CD4-positive, alpha-beta T cell treated with Interleukin-4 for 4 hours (primary cell): ENCODE measurements at regions not wholly inside any gene's neighbourhood (a gene's known extent, or its start where the extent isn't known, plus 50 kb on each side); places are given as distances from the start of the nearest gene placed in this dataset.
A peak's percentile ranks its signal among the peaks of the same experiment; 100 is the strongest.
"Not testable (repeated sequence)": the region's sequence is repeated elsewhere in the genome, so short reads cannot be mapped to it uniquely, and the experiment has no call there.

Experiments
- DNase-seq: peaks from one replicate; pipeline ENCODE4 v3.0.0-alpha.2; 2020

DNA sequence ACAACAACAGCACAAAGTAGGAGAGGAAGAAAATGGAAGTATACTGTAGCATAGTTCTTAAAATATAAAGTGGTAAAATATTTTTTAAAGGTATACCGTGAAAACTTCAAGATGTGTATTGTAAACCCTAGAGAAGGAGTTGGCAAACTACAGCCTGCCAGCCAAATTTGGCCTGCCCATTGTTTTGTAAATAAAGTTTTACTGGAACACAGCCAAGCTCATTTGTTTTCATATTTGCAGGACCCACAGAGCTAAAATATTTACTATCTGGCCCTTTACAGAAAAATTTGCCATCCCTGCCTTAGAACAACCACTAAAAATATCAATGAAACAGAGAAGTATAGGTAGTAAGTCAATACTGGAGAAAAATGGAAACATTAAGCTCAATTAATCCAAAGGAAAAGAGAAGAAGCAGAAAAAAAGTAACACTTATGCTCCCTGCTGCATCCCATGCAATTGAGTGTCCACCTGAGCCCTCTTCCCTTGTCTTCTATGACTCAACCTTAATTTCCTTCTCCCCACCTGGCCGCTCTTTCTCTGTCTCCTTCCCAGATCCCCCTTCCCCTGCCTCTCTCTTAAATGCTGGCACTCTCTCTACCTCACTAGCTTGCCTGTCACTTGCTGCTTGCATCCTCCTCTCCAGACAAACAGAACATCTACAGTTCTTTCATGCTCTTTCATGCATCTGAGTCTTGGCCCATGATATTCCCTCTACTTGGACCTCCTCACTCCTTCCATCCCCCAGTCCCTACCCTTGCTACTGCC is 50.6 kb upstream of the FER start:
- no peak for DNase-seq

DNA sequence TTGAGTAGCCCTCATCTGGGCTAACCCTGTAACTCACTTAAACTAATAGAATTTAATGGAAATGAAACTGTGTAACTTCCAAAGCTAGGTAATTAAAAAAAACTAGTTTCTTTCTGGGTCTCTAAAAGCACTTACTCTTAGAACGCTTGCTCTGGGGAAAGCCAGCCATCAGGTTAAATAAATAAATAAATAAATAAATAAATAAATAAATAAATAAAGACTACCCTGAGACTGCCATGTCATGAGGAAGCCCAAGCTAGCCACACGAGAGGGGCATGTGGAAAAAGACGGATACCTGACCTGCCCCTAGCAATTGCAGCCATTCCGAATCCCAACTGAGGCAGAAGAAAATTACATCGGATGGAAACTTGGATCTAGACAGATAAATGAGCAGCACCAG is 51.3 kb upstream of the FER start:
- no peak for DNase-seq

DNA sequence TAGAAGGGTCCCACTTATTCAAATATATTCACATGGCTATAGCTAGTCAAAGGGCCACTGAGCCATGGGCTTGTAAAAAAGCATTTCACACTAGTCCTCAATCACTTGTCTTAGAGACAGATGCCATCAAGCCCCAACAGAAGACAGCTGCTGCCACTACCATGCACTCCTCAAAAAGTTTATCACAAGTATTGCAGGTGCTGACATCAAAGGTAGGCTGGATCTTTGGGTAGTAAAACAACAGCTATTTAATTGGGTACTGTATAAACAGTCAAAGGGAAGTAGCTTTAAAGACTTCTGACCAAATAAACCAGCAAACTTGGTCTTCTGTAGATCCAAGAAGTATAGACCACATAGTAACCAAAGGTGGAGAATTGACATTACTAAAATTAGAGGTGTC is 59.2 kb upstream of the FER start:
- DNase-seq = no peak

DNA sequence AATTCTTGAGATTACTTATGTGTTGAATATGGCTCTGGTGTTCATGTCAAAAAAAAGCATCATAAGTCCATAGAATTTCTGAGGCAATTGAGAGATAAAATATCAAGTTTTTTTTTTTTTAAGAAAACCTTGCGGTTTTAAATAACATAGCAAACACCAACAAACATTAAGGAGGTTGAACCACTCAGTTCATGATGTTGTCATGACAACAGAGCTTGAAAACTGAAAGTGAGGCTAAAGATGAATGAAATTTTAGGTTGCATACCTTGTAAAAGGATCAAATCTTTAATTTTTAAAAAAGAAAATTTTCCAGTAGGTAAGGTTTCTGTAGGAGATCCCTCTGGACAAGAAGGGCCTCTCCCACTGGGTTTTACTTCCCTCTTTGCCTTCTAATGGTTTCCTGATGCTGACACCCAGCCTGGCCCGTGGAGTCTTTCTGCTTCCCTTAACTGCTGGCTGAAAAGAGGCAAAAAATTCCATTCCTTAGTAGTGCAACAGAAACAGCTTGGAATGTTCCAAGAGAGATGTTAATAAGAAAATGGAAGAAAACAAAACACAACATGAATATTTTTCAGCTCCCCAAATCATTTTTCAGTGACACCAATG is 60.0 kb upstream of the FER start:
- no peak for DNase-seq

DNA sequence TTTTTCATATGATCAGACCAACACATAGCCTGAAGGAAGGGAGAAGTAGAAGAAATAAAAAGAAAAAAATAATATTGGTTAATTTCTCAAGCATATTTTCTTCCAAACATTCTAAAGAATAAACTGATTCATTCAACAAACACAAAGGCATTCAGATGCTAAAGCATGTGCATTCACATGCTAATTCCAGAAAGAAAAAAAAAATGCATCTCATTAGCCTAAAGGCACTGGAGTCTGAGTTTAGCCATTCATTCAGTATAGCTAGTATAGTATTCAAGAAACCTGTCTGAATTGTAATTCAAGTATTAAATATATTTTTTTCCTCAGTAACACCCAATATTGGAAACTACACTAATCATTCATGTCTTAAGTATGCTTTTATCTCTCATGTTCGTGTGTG is 61.0 kb upstream of the FER start:
- DNase-seq = no peak

DNA sequence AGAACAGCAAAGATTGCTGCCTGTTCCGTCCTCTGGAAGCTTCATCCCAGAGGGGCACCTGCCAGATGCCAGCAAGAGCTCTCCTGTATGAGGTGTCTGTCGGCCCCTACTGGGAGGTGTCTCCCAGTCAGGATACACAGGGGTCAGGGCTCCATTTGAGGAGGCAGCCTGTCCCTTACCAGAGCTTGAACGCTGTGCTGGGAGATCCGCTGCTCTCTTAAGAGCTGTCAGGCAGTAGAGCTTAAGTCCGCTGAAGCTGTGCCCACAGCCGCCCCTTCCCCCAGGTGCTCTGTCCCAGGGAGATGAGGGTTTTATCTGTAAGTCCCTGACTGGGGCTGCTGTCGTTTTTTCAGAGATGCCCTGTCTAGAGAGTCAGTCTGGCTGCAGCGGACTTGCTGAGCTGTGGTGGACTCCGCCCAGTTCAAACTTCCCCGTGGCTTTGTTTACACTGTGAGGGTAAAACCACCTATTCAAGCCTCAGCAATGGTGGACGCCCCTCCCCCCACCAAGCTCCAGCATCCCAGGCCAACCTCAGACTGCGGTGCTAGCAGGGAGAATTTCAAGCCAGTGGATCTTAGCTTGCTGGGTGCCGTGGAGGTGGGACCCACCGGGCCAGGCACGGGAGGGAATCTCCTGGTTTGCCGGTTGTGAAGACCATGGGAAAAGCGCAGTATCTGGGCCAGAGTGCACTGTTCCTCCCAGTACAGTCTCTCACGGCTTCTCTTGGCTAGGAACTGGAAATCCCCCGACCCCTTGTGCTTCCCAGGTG is 62.1 kb upstream of the FER start:
- not testable (repeated sequence) for DNase-seq

GRCh38 chr5:108681079-108681921 is 66.4 kb upstream of the FER start:
- DNase-seq = peak; percentile 37

DNA sequence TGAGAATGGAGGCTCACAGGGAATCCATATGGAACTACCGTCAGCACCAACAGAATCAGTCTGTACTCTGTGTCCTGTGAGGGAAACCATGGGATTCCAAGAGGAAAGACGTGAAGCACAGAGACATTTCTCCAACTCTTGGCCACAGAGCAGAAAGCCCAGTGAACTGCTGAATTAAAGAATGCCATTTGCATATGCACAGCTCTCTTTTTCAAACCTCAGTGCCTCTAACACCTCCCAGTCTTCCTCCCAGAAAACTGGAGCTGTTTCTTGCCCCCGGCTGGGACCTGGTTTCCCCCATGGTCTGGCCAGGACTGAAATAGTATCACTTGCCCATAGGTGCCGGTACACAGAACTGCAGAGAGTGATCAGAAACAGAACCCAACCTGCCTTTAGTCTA is 69.6 kb upstream of the FER start:
- DNase-seq = no peak

DNA sequence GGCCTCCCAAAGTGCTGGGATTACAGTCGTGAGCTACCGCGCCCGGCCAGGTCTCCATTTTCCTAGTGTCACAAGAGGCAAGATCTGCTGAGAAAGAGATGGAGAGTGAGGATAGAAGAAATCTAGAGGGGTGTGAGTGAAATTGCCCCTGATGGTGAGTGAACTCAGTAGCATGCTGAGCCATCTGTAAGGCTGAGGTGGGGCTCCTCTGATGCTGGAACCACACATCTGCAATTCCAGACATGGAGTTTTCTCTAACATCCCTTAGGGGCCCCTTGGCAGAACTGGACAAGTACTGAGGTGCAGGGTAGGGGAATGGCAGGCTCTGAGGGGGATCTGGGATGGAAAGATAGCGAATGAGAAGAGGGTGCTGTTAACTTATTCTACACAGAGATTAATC is 72.0 kb upstream of the FER start:
- no peak for DNase-seq

DNA sequence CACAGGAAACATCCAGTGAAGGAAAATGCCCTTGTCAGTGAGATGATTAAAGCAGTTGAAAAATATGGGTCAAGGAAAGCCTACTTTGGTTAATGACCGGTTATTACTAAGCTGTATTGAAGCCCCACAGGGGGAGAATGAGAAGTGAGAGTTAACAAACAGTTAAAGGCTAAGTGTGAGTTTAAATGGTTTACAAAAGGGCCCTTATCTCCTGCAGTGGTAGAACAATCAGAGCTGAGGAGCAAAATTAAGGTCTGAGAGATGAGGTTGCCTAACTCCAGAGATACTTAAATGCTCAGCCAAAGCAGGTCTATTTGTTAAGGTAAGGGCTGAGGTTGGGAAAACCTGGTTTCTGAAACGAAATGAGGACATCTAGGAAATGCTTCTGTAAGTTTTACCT is 75.1 kb upstream of the FER start:
- DNase-seq = no peak

DNA sequence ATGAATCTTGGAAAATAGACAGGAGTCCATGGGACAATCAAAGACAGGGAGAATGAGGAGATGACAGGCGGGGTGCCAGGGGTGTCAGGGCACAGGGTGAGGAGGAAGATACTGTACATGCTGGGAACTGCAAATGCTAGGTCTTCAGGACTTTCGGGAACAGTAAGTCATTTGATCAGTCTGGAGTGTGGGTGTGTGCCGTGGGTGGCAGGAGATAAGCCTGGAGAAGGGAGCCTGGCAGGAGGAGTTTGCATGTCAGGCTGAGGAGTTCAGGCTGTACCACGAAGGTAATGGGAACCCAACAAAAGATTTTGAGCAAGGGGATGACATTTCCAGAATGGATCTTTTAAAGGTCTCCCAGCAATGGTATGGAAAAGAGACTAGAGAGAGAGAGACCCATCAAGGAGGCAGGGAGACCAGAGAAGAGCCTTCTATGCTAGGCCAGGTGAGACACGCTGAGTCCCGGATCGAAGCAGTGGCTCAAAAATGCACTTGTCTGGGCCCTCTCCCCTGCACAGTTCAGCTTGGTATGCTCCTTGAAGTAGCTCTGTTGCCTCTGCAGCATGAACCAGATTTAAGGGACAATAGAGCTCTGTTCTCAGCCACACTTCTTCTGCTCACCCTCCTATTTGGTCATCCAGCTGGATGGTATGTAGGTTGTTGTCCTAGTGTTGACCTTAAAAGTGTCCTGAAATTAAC is 77.0 kb upstream of the FER start:
- no peak for DNase-seq

DNA sequence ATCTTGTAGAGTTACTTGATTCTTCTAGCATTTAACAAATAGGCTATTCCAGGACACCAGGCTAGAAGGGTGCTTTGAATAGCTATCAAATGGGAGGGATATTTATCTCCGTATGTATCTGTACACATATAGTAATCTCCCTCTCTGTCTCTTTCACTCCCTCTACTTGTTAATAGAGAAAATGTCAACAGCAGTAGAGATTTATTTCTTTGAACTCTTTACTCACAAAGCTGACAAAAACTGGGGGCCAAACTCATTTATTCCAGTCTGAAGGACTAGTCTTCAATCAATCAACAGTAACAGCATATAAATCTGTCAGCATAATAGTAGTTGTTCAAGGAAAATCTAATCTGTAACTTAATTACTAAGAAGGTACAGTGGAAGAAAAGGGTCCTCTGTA is 78.2 kb upstream of the FER start:
- no peak for DNase-seq

GRCh38 chr5:108661590-108662219 is 86.0 kb upstream of the FER start:
- no peak for DNase-seq

- no peak for DNase-seq
Observed at GRCh38 chr5:108661024-108661423, 86.7 kb upstream of the FER start.

DNA sequence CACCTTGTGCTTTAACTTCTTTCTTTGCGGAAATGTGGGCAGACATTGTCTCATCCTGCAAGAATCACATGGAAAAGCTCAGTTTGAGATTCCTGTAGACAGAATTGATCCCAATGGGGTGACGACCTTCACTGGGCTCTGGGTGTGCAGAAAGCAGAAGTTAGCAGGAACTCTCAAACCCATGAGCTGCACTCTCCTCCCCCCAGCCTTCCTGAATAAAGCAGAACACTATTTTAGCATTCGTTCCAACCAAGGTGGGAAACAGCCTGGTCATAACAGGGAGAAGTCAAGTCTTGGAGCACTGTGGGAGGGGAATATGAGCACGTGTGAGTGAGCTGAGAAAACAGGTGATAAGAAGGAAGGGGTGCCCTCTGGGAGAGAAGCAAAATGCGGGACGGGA is 87.4 kb upstream of the FER start:
- no peak for DNase-seq

- DNase-seq = no peak
Observed at GRCh38 chr5:108659531-108659930, 88.2 kb upstream of the FER start.

DNA sequence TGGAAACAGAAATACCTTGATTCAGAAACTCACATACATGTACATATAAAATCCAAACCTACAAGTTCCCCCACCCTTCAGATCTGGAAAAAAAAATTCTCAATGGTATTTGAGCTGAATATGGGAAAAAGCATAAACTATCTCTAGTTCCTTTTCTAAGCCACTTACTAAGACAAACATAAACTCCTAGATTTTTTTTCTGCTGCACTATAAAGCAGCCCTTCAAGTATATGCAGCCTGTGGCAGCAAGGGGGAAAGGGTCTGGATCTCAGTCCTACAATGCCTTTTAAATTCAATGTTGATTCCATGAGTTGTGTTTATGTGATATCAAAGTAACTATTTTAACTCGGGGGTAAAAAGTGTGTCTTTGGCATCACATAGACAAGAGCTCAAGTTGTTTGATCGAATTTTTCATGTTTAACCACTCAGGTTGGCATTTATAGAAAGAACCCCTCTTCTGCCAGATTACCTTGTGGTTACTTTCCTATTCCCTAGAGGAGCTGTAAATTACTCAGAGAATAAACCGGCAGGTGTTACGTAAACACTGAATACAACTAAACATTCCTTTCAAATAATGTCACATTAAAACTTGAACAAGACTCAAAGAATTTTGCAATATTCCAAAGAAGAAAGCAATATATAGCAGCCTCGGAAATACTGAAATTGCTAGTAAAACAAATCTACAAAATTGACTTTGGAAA is 91.8 kb upstream of the FER start:
- no peak for DNase-seq

DNA sequence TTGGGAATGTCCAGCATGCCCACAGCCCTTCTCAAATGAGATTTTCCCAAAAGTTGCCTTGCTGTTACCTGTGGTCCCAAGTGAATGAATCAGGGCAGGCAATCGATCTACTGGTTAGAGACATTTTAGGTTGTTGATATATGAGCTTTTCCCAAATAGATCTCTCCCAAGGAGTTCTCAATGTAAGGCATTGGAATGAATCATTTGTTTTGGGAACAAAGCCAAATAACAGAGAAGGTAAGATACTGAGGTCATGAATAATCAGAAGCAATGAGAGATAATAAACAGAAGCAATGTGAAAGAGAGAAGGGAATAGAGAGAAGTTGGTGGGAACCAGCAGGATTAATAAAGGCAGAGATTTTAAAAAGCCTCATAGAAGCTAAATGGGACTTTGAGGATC is 93.6 kb upstream of the FER start:
- DNase-seq = no peak

DNA sequence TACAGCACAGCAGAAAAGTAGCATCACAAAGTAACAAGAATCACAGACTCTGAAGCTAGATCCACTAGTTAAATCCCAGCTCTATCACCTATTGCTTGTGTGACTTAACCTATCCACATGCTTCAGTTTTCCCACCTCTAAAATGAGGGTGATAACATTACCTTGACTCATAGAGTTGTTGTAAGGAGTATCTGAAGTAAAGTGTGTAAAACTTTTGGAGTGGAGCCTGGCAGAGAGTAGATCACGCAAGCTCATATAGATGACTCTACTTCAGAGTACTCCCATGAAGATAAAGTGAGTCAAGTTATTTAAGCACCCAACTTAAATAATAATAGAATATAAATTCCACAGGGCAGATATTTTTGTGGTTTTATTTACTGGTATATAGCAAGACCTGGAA is 94.5 kb upstream of the FER start:
- DNase-seq = no peak

DNA sequence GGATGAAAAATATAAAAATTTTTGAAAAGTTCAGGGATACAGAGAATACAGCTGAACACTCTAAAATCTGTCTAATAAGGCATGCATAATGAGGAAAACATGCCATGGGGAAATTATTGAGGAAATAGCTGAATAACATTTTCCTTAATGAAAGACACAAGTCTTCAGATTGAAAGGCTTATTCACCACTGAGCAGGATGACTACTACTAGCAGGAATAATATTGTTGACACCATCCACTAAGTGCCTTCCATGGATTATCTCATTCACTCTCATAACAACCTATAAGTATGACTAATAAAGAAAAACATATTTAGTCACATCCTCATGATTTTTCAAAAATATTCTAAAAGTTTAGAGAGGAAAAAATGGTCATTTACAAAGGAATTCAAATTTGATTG is 96.7 kb upstream of the FER start:
- DNase-seq = no peak

DNA sequence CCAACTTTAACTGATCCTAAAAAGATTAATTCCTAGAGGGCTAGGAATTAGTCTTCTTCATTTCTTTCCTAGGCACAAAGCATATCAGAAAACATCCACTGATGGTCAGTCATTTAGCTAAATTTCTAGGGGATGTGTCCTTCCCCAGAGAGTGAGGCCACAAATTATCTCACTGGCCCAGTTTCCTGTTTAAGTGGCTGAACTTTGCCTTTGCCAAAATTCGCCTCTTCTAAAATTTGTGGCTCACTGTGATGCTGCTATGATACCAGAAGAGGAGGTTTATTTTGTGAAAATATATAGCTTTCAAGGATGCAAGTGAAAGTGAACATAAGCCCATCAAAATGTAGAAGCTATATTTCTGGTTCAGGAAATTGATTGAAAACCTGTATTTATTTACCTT is 98.1 kb upstream of the FER start:
- no peak for DNase-seq

DNA sequence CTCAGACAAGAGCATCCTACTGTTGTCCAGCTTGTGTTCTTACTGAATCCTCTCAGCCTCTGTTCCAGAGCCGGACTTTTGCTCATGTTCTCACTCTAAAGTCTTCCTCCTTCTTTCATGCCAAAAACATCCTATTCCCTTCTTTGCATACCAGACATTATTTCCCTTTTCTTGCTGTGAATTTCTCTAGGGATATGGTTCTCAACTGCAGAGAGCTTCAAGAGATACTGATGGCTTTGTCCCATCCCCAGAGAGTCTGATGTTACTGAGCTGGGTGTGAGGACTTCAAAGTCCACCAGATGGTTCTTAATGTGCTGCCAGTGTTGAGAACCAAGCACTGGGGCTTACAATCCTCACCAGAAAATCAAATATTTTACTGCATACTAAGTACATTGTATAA is 98.6 kb upstream of the FER start:
- DNase-seq = no peak
